HFFc6 (cell line): ENCODE measurements at regions not wholly inside any gene's neighbourhood (a gene's known extent, or its start where the extent isn't known, plus 50 kb on each side); places are given as distances from the start of the nearest gene placed in this dataset.

ENCODE experiments used
- DNase-seq: peaks from one replicate; pipeline ENCODE4 v3.0.0-alpha.2; 2018
- H3K27ac Mint-ChIP-seq: 2 replicates; pipeline ENCODE4 v1.8.0; 2020; ENCODE audit warnings: mild to moderate bottlenecking, mixed read lengths
- H3K27me3 Mint-ChIP-seq: 2 replicates; pipeline ENCODE4 v1.8.0; 2021; ENCODE audit warnings: mild to moderate bottlenecking, moderate library complexity, mixed read lengths; ENCODE audit not compliant: insufficient read depth
- H3K36me3 Mint-ChIP-seq: 2 replicates; pipeline ENCODE4 v1.8.0; 2021; ENCODE audit warnings: low read depth, mixed read lengths
- H3K4me1 Mint-ChIP-seq: 2 replicates; pipeline ENCODE4 v1.8.0; 2020; ENCODE audit warnings: low read depth, mixed read lengths
- H3K4me3 Mint-ChIP-seq: 2 replicates; pipeline ENCODE4 v1.8.0; 2020; ENCODE audit warnings: mild to moderate bottlenecking, moderate library complexity, mixed read lengths
- H3K9me3 Mint-ChIP-seq: 2 replicates; pipeline ENCODE4 v1.8.0; 2020; ENCODE audit warnings: mild to moderate bottlenecking, mixed read lengths
- CTCF ChIP-seq: fragments of 200-600 bp; sonication (generic); IDR thresholded peaks from 2 replicates; pipeline ENCODE4 v1.5.0; 2021; ENCODE audit warnings: antibody characterized with exemption, mild to moderate bottlenecking

GRCh38 chr7:118918556-118918955, 694.1 kb downstream of the ANKRD7 start:
- H3K4me1 Mint-ChIP-seq = no peaks in the 10 kb centered on the region
- no peaks in the 10 kb centered on the region for H3K36me3 Mint-ChIP-seq
- no peak overlapping the region for H3K27ac Mint-ChIP-seq
- H3K9me3 Mint-ChIP-seq = peaks cover 18% of the 10 kb centered on the region
- no peak overlapping the region for H3K4me3 Mint-ChIP-seq
- no peak for DNase-seq
- no peaks in the 10 kb centered on the region for H3K27me3 Mint-ChIP-seq
- peak; percentile 16; the same call in 1 of the 2 replicates for TF ChIP-seq CTCF

GRCh38 chr7:118938845-118939244, 714.3 kb downstream of the ANKRD7 start:
- H3K27ac Mint-ChIP-seq = no peak overlapping the region
- peaks cover 14% of the 10 kb centered on the region for H3K9me3 Mint-ChIP-seq
- no peaks in the 10 kb centered on the region for H3K36me3 Mint-ChIP-seq
- H3K27me3 Mint-ChIP-seq = no peaks in the 10 kb centered on the region
- DNase-seq = no peak
- no peak overlapping the region for H3K4me3 Mint-ChIP-seq
- TF ChIP-seq CTCF = no peak
- no peaks in the 10 kb centered on the region for H3K4me1 Mint-ChIP-seq

- DNase-seq = no peak
- Mint-ChIP-seq H3K4me3 (no peak overlapping the region), H3K4me1 (no peaks in the 10 kb centered on the region), H3K27me3 (no peaks in the 10 kb centered on the region), H3K9me3 (peaks cover 23% of the 10 kb centered on the region), H3K27ac (no peak overlapping the region), H3K36me3 (no peaks in the 10 kb centered on the region)
- TF ChIP-seq CTCF = no peak
Observed at GRCh38 chr7:118944271-118944670, 719.8 kb downstream of the ANKRD7 start.

- no peak for DNase-seq
- Mint-ChIP-seq H3K4me3 (no peak overlapping the region), H3K4me1 (no peaks in the 10 kb centered on the region), H3K27ac (no peak overlapping the region), H3K36me3 (no peaks in the 10 kb centered on the region), H3K9me3 (peaks cover 28% of the 10 kb centered on the region), H3K27me3 (no peaks in the 10 kb centered on the region)
- no peak for TF ChIP-seq CTCF
Observed at GRCh38 chr7:118945911-118946682, 721.6 kb downstream of the ANKRD7 start.

GRCh38 chr7:118948508-118948907, 724.0 kb downstream of the ANKRD7 start:
- no peaks in the 10 kb centered on the region for H3K36me3 Mint-ChIP-seq
- H3K27me3 Mint-ChIP-seq = no peaks in the 10 kb centered on the region; the same call in 1 of the 2 replicates
- H3K4me1 Mint-ChIP-seq = no peaks in the 10 kb centered on the region
- no peak overlapping the region for H3K27ac Mint-ChIP-seq
- DNase-seq = no peak
- peaks cover 35% of the 10 kb centered on the region for H3K9me3 Mint-ChIP-seq
- no peak for TF ChIP-seq CTCF
- no peak overlapping the region for H3K4me3 Mint-ChIP-seq
